ENCODE measurements at regions not wholly inside any gene's neighbourhood (a gene's known extent, or its start where the extent isn't known, plus 50 kb on each side); places are given as distances from the start of the nearest gene placed in this dataset.

- H3K27me3 ChIP-seq (ENCODE audit: insufficient read depth, low read depth), result peaks cover 70% of the 10 kb centered on the region
- no peak overlapping the region for H3K4me3 ChIP-seq
- H3K79me2 ChIP-seq (ENCODE audit: low read depth), result no peaks in the 10 kb centered on the region
- H3K36me3 ChIP-seq (ENCODE audit: low read depth), result no peaks in the 10 kb centered on the region
- H3K9me3 ChIP-seq (ENCODE audit: insufficient read depth, low read depth), result no peaks in the 10 kb centered on the region
- TF ChIP-seq CTCF (conservative IDR thresholded peaks at IDR 0.05) (no peak), EZH2 (IDR thresholded peaks at IDR 0.05; ENCODE audit: low read depth) (no peak)
- H3K4me1 ChIP-seq (replicated peaks; ENCODE audit: insufficient read depth), result no peaks in the 10 kb centered on the region
- H2AFZ ChIP-seq, result no peak overlapping the region
- H3K4me2 ChIP-seq, result no peak overlapping the region
- CTCF ChIA-PET, result no interaction called here
- no peaks in the 10 kb centered on the region for H3F3A ChIP-seq (ENCODE audit: insufficient read depth, low read depth)
- DNase-seq, result no peak
- POLR2A ChIA-PET (ENCODE audit: unreplicated experiment), result no interaction called here
- no peak overlapping the region for H3K27ac ChIP-seq
- BruUV-seq (replicated peaks), result no TSS peak
- no peaks in the 10 kb centered on the region for H4K20me1 ChIP-seq (ENCODE audit: insufficient read depth)
- H3K9me2 ChIP-seq (ENCODE audit: insufficient read depth), result no peaks in the 10 kb centered on the region
- intact Hi-C loops (cut with micrococcal nuclease; ENCODE audit: unreplicated experiment), result no loop called here
Observed at GRCh38 chr6:167730441-167730840, 96.3 kb upstream of the AFDN start.

- Histone ChIP-seq H3K9me3 (ENCODE audit: insufficient read depth, low read depth) (no peaks in the 10 kb centered on the region), H3K9me2 (ENCODE audit: insufficient read depth) (no peaks in the 10 kb centered on the region), H2AFZ (no peak overlapping the region), H3K4me3 (no peak overlapping the region), H3K27ac (no peak overlapping the region), H4K20me1 (ENCODE audit: insufficient read depth) (no peaks in the 10 kb centered on the region), H3K79me2 (ENCODE audit: low read depth) (no peaks in the 10 kb centered on the region), H3K27me3 (ENCODE audit: insufficient read depth, low read depth) (peaks cover 63% of the 10 kb centered on the region), H3F3A (ENCODE audit: insufficient read depth, low read depth) (no peaks in the 10 kb centered on the region), H3K36me3 (ENCODE audit: low read depth) (no peaks in the 10 kb centered on the region), H3K4me1 (replicated peaks; ENCODE audit: insufficient read depth) (no peaks in the 10 kb centered on the region), H3K4me2 (no peak overlapping the region)
- POLR2A ChIA-PET (ENCODE audit: unreplicated experiment), result no interaction called here
- CTCF ChIA-PET, result no interaction called here
- TF ChIP-seq CTCF (conservative IDR thresholded peaks at IDR 0.05) (no peak), EZH2 (IDR thresholded peaks at IDR 0.05; ENCODE audit: low read depth) (no peak)
- no TSS peak for BruUV-seq (replicated peaks)
- intact Hi-C loops (cut with micrococcal nuclease; ENCODE audit: unreplicated experiment), result no loop called here
- DNase-seq, result no peak
Observed at GRCh38 chr6:167731216-167731615, 95.5 kb upstream of the AFDN start.

DNA sequence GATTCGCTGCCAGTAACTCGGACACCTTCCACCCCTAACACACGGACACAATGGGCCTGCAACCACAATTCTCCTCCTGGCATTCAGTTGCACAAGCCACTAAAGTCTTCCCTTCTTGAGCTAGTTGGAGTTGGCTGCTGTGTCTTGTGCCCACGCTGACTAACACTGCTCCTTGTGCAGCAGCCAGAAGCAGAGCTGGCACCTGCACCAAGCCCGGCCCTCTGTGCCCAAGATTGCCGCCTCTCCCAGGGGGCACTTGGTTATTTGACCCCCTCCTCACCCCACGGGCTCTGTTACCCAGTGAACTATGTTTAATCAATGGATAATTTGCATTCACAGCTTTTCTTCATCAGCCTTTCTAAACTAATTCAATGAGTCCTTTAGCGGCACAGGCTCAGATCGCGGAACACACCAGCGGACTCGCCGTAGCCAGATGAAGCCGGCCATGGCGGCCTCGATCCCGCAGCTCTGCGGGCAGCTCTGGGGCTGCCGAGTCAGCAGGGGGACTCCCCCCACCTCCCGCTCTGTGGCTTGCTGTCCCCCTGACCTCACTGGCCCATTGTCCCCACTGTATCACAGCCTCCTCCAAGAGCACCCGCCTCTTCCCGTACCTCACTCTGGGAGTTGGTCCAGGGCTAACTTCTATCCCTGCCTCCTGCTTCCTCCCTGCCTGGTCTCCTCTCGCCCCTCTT lies 94.8 kb upstream of the AFDN start:
- ChIA-PET CTCF (no interaction called here), POLR2A (ENCODE audit: unreplicated experiment) (no interaction called here)
- Histone ChIP-seq H3K27ac (no peak overlapping the region), H3F3A (ENCODE audit: insufficient read depth, low read depth) (no peaks in the 10 kb centered on the region), H3K4me1 (replicated peaks; ENCODE audit: insufficient read depth) (no peaks in the 10 kb centered on the region), H3K9me2 (ENCODE audit: insufficient read depth) (no peaks in the 10 kb centered on the region), H3K4me3 (no peak overlapping the region), H3K27me3 (ENCODE audit: insufficient read depth, low read depth) (peaks cover 61% of the 10 kb centered on the region), H3K4me2 (no peak overlapping the region), H3K9me3 (ENCODE audit: insufficient read depth, low read depth) (no peaks in the 10 kb centered on the region), H3K36me3 (ENCODE audit: low read depth) (no peaks in the 10 kb centered on the region), H4K20me1 (ENCODE audit: insufficient read depth) (no peaks in the 10 kb centered on the region), H2AFZ (no peak overlapping the region), H3K79me2 (ENCODE audit: low read depth) (no peaks in the 10 kb centered on the region)
- TF ChIP-seq CTCF (conservative IDR thresholded peaks at IDR 0.05), result no peak
- no peak for TF ChIP-seq EZH2 (IDR thresholded peaks at IDR 0.05; ENCODE audit: low read depth)
- no TSS peak for BruUV-seq (replicated peaks)
- intact Hi-C loops (cut with micrococcal nuclease; ENCODE audit: unreplicated experiment), result no loop called here
- DNase-seq, result no peak
